ENCODE measurements at regions not wholly inside any gene's neighbourhood (a gene's known extent, or its start where the extent isn't known, plus 50 kb on each side); places are given as distances from the start of the nearest gene placed in this dataset.

GRCh38 chr6:79422666-79423065, 114.6 kb downstream of the LCA5 start:
- TF ChIP-seq EZH2phosphoT487 (IDR thresholded peaks at IDR 0.05; ENCODE audit: borderline replicate concordance) (no peak), CTCF (conservative IDR thresholded peaks at IDR 0.05; ENCODE audit: low read length) (no peak)
- Histone ChIP-seq H3K27me3 (ENCODE audit: insufficient read depth, low read length, poor library complexity, severe bottlenecking) (no peaks in the 10 kb centered on the region), H3K36me3 (ENCODE audit: insufficient read depth, low read length) (no peaks in the 10 kb centered on the region), H2AFZ (ENCODE audit: low read length) (no peak overlapping the region), H3K4me1 (ENCODE audit: insufficient read depth, low read length, poor library complexity, severe bottlenecking) (peaks cover 7% of the 10 kb centered on the region), H3F3A (ENCODE audit: low read depth) (no peaks in the 10 kb centered on the region), H3K9me2 (replicated peaks; ENCODE audit: low read depth, low read length) (no peaks in the 10 kb centered on the region), H3K4me3 (ENCODE audit: low read length, poor library complexity, severe bottlenecking) (no peak overlapping the region), H3K9ac (ENCODE audit: low read depth, low read length, poor library complexity, severe bottlenecking) (no peak overlapping the region), H3K4me2 (ENCODE audit: low read depth, low read length, poor library complexity, severe bottlenecking) (no peak overlapping the region), H3K9me3 (ENCODE audit: insufficient read depth, low read depth, low read length) (no peaks in the 10 kb centered on the region), H3K79me2 (ENCODE audit: insufficient read depth, low read length) (no peaks in the 10 kb centered on the region), H4K20me1 (ENCODE audit: insufficient read depth, low read length, poor library complexity, severe bottlenecking) (no peaks in the 10 kb centered on the region)

- no peak overlapping the region for H3K4me2 ChIP-seq (ENCODE audit: low read depth, low read length, poor library complexity, severe bottlenecking)
- H3K9ac ChIP-seq (ENCODE audit: low read depth, low read length, poor library complexity, severe bottlenecking): no peak overlapping the region
- no peaks in the 10 kb centered on the region for H3K9me2 ChIP-seq (replicated peaks; ENCODE audit: low read depth, low read length)
- H3K4me1 ChIP-seq (ENCODE audit: insufficient read depth, low read length, poor library complexity, severe bottlenecking): peaks cover 7% of the 10 kb centered on the region
- no peaks in the 10 kb centered on the region for H3K36me3 ChIP-seq (ENCODE audit: insufficient read depth, low read length)
- no peaks in the 10 kb centered on the region for H3K27me3 ChIP-seq (ENCODE audit: insufficient read depth, low read length, poor library complexity, severe bottlenecking)
- H3K4me3 ChIP-seq (ENCODE audit: low read length, poor library complexity, severe bottlenecking): no peak overlapping the region
- H3F3A ChIP-seq (ENCODE audit: low read depth): no peaks in the 10 kb centered on the region
- H4K20me1 ChIP-seq (ENCODE audit: insufficient read depth, low read length, poor library complexity, severe bottlenecking): no peaks in the 10 kb centered on the region
- TF ChIP-seq EZH2phosphoT487 (IDR thresholded peaks at IDR 0.05; ENCODE audit: borderline replicate concordance) (no peak), CTCF (conservative IDR thresholded peaks at IDR 0.05; ENCODE audit: low read length) (no peak)
- no peaks in the 10 kb centered on the region for H3K79me2 ChIP-seq (ENCODE audit: insufficient read depth, low read length)
- H3K9me3 ChIP-seq (ENCODE audit: insufficient read depth, low read depth, low read length): no peaks in the 10 kb centered on the region
- H2AFZ ChIP-seq (ENCODE audit: low read length): no peak overlapping the region
Measured at GRCh38 chr6:79421707-79422484, 115.3 kb downstream of the LCA5 start.

GRCh38 chr6:79421001-79421411, 116.2 kb downstream of the LCA5 start:
- no peaks in the 10 kb centered on the region for H3K27me3 ChIP-seq (ENCODE audit: insufficient read depth, low read length, poor library complexity, severe bottlenecking)
- TF ChIP-seq EZH2phosphoT487 (IDR thresholded peaks at IDR 0.05; ENCODE audit: borderline replicate concordance) (no peak), CTCF (conservative IDR thresholded peaks at IDR 0.05; ENCODE audit: low read length) (no peak)
- no peaks in the 10 kb centered on the region for H3F3A ChIP-seq (ENCODE audit: low read depth)
- H3K9ac ChIP-seq (ENCODE audit: low read depth, low read length, poor library complexity, severe bottlenecking): no peak overlapping the region
- no peak overlapping the region for H3K4me2 ChIP-seq (ENCODE audit: low read depth, low read length, poor library complexity, severe bottlenecking)
- H4K20me1 ChIP-seq (ENCODE audit: insufficient read depth, low read length, poor library complexity, severe bottlenecking): no peaks in the 10 kb centered on the region
- H2AFZ ChIP-seq (ENCODE audit: low read length): no peak overlapping the region
- no peaks in the 10 kb centered on the region for H3K36me3 ChIP-seq (ENCODE audit: insufficient read depth, low read length)
- peaks cover 7% of the 10 kb centered on the region for H3K4me1 ChIP-seq (ENCODE audit: insufficient read depth, low read length, poor library complexity, severe bottlenecking)
- no peaks in the 10 kb centered on the region for H3K9me3 ChIP-seq (ENCODE audit: insufficient read depth, low read depth, low read length)
- no peaks in the 10 kb centered on the region for H3K9me2 ChIP-seq (replicated peaks; ENCODE audit: low read depth, low read length)
- H3K79me2 ChIP-seq (ENCODE audit: insufficient read depth, low read length): no peaks in the 10 kb centered on the region
- H3K4me3 ChIP-seq (ENCODE audit: low read length, poor library complexity, severe bottlenecking): no peak overlapping the region
